A549 (cell line): ENCODE measurements at regions not wholly inside any gene's neighbourhood (a gene's known extent, or its start where the extent isn't known, plus 50 kb on each side); places are given as distances from the start of the nearest gene placed in this dataset.

ENCODE experiments used
- ATAC-seq, 2 experiments: fragments of 200-7000 bp in 1 of 2; fragments of >200 bp in 1 of 2; cut with Nextera tagmentation in 1 of 2; cut with Tn5 transposase in 1 of 2; 3 replicates each; pipeline versions ENCODE4 v1.8.0 to v1.9.1; 2018 to 2020; ENCODE audit warnings: mild to moderate bottlenecking in 1 of 2, moderate library complexity in 1 of 2
- CTCF ChIA-PET: fragments of 300-600 bp; sonication (Branson Sonifier 250); formaldehyde crosslinking; extraction: SDS; loops from one replicate; lab custom pipeline; 2021; ENCODE audit warnings: antibody characterized with exemption, inconsistent platforms; lab: Yijun Ruan, JAX
- POLR2A ChIA-PET: fragments of 350-600 bp; formaldehyde crosslinking; extraction: SDS; loops from one replicate; lab custom pipeline; 2021; ENCODE audit warnings: antibody characterized with exemption, inconsistent platforms; lab: Yijun Ruan, JAX
- DNase-seq, 2 experiments: peaks; one replicate each; pipeline versions ENCODE4 v3.0.0 to v3.0.0-alpha.2; 2011 to 2016; ENCODE audit warnings: low read depth in 1 of 2, low spot score in 1 of 2
- FAIRE-seq: peaks from 2 replicates; lab custom pipeline; 2011; peaks lifted over from hg19 to GRCh38; lab: Jason Lieb, UNC
- H3K27ac ChIP-seq, 2 experiments: fragments of >200 bp; sonication (Bioruptor Twin); formaldehyde crosslinking; 3 replicates each; pipeline ENCODE4 v1.5.1; 2016 to 2017
- H3K4me1 ChIP-seq: fragments of >200 bp; sonication (Bioruptor Twin); formaldehyde crosslinking; 3 replicates; pipeline ENCODE4 v1.6.1; 2016
- H3K4me2 ChIP-seq: fragments of >200 bp; sonication (Bioruptor Twin); formaldehyde crosslinking; 3 replicates; pipeline ENCODE4 v1.6.1; 2016
- H3K4me3 ChIP-seq: fragments of >200 bp; sonication (Bioruptor Twin); formaldehyde crosslinking; 3 replicates; pipeline ENCODE4 v1.5.1; 2016
- H3K9me3 ChIP-seq: fragments of >200 bp; sonication (Bioruptor Twin); formaldehyde crosslinking; 3 replicates; pipeline ENCODE4 v1.6.1; 2016
- CHD2 ChIP-seq: fragments of 150-350 bp; IDR thresholded peaks from 2 replicates; pipeline ENCODE4 v1.6.1; 2014; ENCODE audit warnings: low read length; ENCODE audit not compliant: partially characterized antibody
- CTCF ChIP-seq: fragments of >200 bp; sonication (Bioruptor Twin); formaldehyde crosslinking; IDR thresholded peaks from 3 replicates; pipeline ENCODE4 v1.5.1; 2016
- EHMT2 ChIP-seq: fragments of 200-600 bp; sonication (generic); IDR thresholded peaks from 2 replicates; pipeline ENCODE4 v1.6.1; 2016; ENCODE audit warnings: antibody characterized with exemption, low read depth, mild to moderate bottlenecking, moderate library complexity
- EP300 ChIP-seq, 2 experiments: fragments of >200 bp; sonication (Bioruptor Twin); formaldehyde crosslinking; IDR thresholded peaks; 2 replicates in 1 of 2; 3 replicates in 1 of 2; pipeline ENCODE4 v1.6.1; 2016 to 2017
- FOXS1 ChIP-seq: fragments of 250-450 bp; sonication (Bioruptor Pico); IDR thresholded peaks from 2 replicates; pipeline ENCODE4 v1.5.0; 2020; ENCODE audit warnings: mild to moderate bottlenecking, moderate library complexity
- HDAC2 ChIP-seq: fragments of 200-600 bp; sonication (generic); IDR thresholded peaks from 2 replicates; pipeline ENCODE4 v1.6.1; 2016
- HEYL ChIP-seq: fragments of 250-450 bp; sonication (Bioruptor Pico); IDR thresholded peaks from 2 replicates; pipeline ENCODE4 v1.8.0; 2021; ENCODE audit warnings: mild to moderate bottlenecking, moderate library complexity
- HOXA7 ChIP-seq: fragments of 250-450 bp; sonication (Bioruptor Pico); IDR thresholded peaks from 2 replicates; pipeline ENCODE4 v1.5.0; 2020; ENCODE audit warnings: mild to moderate bottlenecking, moderate library complexity
- KDM5A ChIP-seq: fragments of 200-600 bp; sonication (generic); IDR thresholded peaks from 2 replicates; pipeline ENCODE4 v1.6.1; 2016; ENCODE audit warnings: antibody characterized with exemption, mild to moderate bottlenecking
- REST ChIP-seq: fragments of 200-600 bp; sonication (generic); IDR thresholded peaks from 2 replicates; pipeline ENCODE4 v1.6.1; 2016; ENCODE audit warnings: antibody characterized with exemption, mild to moderate bottlenecking, moderate library complexity
- RFX5 ChIP-seq: fragments of 450-650 bp; IDR thresholded peaks from 2 replicates; pipeline ENCODE4 v1.7.1; 2014; ENCODE audit warnings: antibody characterized with exemption, mild to moderate bottlenecking, moderate library complexity
- RNF2 ChIP-seq: fragments of 200-600 bp; sonication (generic); IDR thresholded peaks from 2 replicates; pipeline ENCODE4 v1.6.1; 2016; ENCODE audit warnings: low read depth, mild to moderate bottlenecking, antibody characterized with exemption, moderate library complexity, borderline replicate concordance
- TFCP2L1 ChIP-seq: fragments of 250-450 bp; sonication (Bioruptor Pico); IDR thresholded peaks from 2 replicates; pipeline ENCODE4 v1.5.0; 2021; ENCODE audit warnings: mild to moderate bottlenecking
- TP53 ChIP-seq: fragments of 250-450 bp; sonication (Bioruptor Pico); IDR thresholded peaks from 2 replicates; pipeline ENCODE4 v1.5.0; 2021; ENCODE audit warnings: mild to moderate bottlenecking, moderate library complexity
- ZC3H11A ChIP-seq: fragments of 450-650 bp; IDR thresholded peaks from 2 replicates; pipeline ENCODE4 v1.6.1; 2014; ENCODE audit warnings: antibody characterized with exemption, mild to moderate bottlenecking
- WGBS: methylation state at CpG from one replicate; pipeline ENCODE4 v1.1.6; 2017; ENCODE audit errors: missing lambda C conversion rate; 5-methylcytosine and 5-hydroxymethylcytosine counted together
- TF ChIP-seq, protein P1 (sequence below): fragments of 250-450 bp; sonication (Bioruptor Pico); IDR thresholded peaks from 2 replicates; pipeline ENCODE4 v1.5.0; 2021; ENCODE audit warnings: mild to moderate bottlenecking, moderate library complexity, borderline replicate concordance
- TF ChIP-seq, protein P2 (sequence below): IDR thresholded peaks from 2 replicates; pipeline ENCODE4 v1.6.1; 2012

GRCh38 chr4:128670513-128670912 lies 139.0 kb upstream of the JADE1 start:
- FAIRE-seq = no peak
- WGBS = 80% methylated on average over 4 of the region's 4 CpGs
- TF ChIP-seq, protein P1, sequence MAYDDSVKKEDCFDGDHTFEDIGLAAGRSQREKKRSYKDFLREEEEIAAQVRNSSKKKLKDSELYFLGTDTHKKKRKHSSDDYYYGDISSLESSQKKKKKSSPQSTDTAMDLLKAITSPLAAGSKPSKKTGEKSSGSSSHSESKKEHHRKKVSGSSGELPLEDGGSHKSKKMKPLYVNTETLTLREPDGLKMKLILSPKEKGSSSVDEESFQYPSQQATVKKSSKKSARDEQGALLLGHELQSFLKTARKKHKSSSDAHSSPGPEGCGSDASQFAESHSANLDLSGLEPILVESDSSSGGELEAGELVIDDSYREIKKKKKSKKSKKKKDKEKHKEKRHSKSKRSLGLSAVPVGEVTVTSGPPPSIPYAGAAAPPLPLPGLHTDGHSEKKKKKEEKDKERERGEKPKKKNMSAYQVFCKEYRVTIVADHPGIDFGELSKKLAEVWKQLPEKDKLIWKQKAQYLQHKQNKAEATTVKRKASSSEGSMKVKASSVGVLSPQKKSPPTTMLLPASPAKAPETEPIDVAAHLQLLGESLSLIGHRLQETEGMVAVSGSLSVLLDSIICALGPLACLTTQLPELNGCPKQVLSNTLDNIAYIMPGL (CRISPR knock-in tag) = no peak
- TF ChIP-seq TFCP2L1 (CRISPR knock-in tag) (no peak), EP300 (IDR thresholded peaks at IDR 0.05) (no peak), RNF2 (no peak), RFX5 (no peak), KDM5A (no peak), HDAC2 (no peak), TP53 (CRISPR knock-in tag) (no peak), HEYL (CRISPR knock-in tag) (no peak), HOXA7 (CRISPR knock-in tag) (no peak), CHD2 (no peak), REST (no peak), CTCF (no peak)
- TF ChIP-seq, protein P2, sequence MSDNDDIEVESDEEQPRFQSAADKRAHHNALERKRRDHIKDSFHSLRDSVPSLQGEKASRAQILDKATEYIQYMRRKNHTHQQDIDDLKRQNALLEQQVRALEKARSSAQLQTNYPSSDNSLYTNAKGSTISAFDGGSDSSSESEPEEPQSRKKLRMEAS = no peak

DNA sequence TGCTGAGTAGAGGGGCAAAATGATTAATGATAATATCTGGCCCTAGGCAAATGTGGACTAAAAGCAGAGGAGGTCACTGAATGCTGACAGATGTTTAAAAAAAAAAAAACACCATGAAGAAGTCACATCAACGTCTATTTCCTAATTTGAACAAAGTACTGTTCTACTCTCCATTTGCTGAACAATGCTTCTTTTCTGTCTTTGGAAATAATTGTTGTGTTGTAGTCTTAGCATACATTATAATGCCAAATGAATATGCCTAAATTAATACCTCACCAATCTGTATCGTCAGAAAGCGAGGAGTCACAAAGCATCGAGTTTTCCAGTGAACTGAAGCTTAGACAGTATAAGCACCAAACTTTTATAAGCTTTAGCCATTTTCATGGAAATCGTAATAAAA lies 140.9 kb upstream of the JADE1 start:
- CTCF ChIA-PET = interaction anchor here (1.4 to 1.7 kb wide), 3 partner anchors 10 to 95 kb away, joined by 3 to 6 read pairs (median 5); no protein-coding TSS in a partner anchor
- H3K27ac ChIP-seq = no peak overlapping the region
- no peak overlapping the region for H3K4me3 ChIP-seq
- TF ChIP-seq ZC3H11A = no peak
- TF ChIP-seq EHMT2 = no peak
- no peak for TF ChIP-seq CHD2
- TF ChIP-seq CTCF = no peak
- TF ChIP-seq, protein P1 (CRISPR knock-in tag) = no peak
- no peak for TF ChIP-seq HOXA7 (CRISPR knock-in tag)
- TF ChIP-seq FOXS1 (CRISPR knock-in tag) = no peak
- WGBS = 81% methylated on average over 5 of the region's 5 CpGs
- peaks cover 9% of the 10 kb centered on the region; the same call in 1 of the 3 replicates for H3K9me3 ChIP-seq
- no peak overlapping the region for H3K4me2 ChIP-seq
- POLR2A ChIA-PET = no interaction called here
- no peaks in the 10 kb centered on the region for H3K4me1 ChIP-seq
- ATAC-seq (no peak), FAIRE-seq (no peak), DNase-seq (no peak)

More at GRCh38 chr4:128670513-128670912, 139.0 kb upstream of the JADE1 start:
- H3K9me3 ChIP-seq = peaks cover 9% of the 10 kb centered on the region; the same call in 1 of the 3 replicates
- no peak overlapping the region for H3K27ac ChIP-seq
- ChIA-PET CTCF (no interaction called here), POLR2A (no interaction called here)
- ATAC-seq = no peak
- H3K4me2 ChIP-seq = no peak overlapping the region
- DNase-seq = no peak
- no peaks in the 10 kb centered on the region for H3K4me1 ChIP-seq
- H3K4me3 ChIP-seq = no peak overlapping the region
